ENCODE measurements at regions not wholly inside any gene's neighbourhood (a gene's known extent, or its start where the extent isn't known, plus 50 kb on each side); places are given as distances from the start of the nearest gene placed in this dataset.

DNA sequence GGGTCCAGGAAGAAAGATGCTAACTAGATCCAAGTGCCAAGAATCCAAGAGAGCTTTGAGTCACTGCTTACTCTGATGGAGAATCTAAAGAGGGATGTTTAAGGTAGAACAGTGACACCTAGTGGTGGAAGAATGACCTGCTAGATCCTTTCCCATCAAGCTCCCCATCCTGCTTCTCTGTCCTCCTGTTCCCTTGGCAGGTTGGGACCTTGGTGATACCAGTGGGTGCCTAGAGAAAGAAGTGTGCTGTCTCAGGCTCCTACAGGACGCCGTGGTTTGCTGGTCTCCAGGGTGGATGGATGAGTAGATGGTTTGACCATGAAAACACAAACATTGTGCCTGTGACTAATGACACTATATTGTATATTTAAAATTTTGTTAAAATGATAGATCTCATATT is 383.7 kb downstream of the TMEM135 start:
- no peak overlapping the region for H3K4me3 ChIP-seq (ENCODE audit: low read depth in 1 of 3, low read length in 3 of 3)
- no peaks in the 10 kb centered on the region for H3K27me3 ChIP-seq (ENCODE audit: control insufficient read depth in 4 of 4, insufficient read depth in 4 of 4, low read length in 3 of 4)
- DNase-seq (ENCODE audit: low spot score): peak; percentile 37
- no peak overlapping the region for H3K27ac ChIP-seq (ENCODE audit: low read depth in 1 of 2, low read length in 2 of 2)
- TF ChIP-seq RAD21 (IDR thresholded peaks at IDR 0.05) (peak; percentile 83 to 84), ZBTB33 (IDR thresholded peaks at IDR 0.05) (no peak), SP1 (IDR thresholded peaks at IDR 0.05) (no peak)
- TF ChIP-seq, protein P1, sequence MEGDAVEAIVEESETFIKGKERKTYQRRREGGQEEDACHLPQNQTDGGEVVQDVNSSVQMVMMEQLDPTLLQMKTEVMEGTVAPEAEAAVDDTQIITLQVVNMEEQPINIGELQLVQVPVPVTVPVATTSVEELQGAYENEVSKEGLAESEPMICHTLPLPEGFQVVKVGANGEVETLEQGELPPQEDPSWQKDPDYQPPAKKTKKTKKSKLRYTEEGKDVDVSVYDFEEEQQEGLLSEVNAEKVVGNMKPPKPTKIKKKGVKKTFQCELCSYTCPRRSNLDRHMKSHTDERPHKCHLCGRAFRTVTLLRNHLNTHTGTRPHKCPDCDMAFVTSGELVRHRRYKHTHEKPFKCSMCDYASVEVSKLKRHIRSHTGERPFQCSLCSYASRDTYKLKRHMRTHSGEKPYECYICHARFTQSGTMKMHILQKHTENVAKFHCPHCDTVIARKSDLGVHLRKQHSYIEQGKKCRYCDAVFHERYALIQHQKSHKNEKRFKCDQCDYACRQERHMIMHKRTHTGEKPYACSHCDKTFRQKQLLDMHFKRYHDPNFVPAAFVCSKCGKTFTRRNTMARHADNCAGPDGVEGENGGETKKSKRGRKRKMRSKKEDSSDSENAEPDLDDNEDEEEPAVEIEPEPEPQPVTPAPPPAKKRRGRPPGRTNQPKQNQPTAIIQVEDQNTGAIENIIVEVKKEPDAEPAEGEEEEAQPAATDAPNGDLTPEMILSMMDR (IDR thresholded peaks at IDR 0.05; ENCODE audit: low read depth, low read length, missing input control): peak; percentile 74
- TF ChIP-seq, protein P2, sequence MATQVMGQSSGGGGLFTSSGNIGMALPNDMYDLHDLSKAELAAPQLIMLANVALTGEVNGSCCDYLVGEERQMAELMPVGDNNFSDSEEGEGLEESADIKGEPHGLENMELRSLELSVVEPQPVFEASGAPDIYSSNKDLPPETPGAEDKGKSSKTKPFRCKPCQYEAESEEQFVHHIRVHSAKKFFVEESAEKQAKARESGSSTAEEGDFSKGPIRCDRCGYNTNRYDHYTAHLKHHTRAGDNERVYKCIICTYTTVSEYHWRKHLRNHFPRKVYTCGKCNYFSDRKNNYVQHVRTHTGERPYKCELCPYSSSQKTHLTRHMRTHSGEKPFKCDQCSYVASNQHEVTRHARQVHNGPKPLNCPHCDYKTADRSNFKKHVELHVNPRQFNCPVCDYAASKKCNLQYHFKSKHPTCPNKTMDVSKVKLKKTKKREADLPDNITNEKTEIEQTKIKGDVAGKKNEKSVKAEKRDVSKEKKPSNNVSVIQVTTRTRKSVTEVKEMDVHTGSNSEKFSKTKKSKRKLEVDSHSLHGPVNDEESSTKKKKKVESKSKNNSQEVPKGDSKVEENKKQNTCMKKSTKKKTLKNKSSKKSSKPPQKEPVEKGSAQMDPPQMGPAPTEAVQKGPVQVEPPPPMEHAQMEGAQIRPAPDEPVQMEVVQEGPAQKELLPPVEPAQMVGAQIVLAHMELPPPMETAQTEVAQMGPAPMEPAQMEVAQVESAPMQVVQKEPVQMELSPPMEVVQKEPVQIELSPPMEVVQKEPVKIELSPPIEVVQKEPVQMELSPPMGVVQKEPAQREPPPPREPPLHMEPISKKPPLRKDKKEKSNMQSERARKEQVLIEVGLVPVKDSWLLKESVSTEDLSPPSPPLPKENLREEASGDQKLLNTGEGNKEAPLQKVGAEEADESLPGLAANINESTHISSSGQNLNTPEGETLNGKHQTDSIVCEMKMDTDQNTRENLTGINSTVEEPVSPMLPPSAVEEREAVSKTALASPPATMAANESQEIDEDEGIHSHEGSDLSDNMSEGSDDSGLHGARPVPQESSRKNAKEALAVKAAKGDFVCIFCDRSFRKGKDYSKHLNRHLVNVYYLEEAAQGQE (IDR thresholded peaks at IDR 0.05): no peak
- H3K9me3 ChIP-seq (ENCODE audit: control insufficient read depth in 4 of 4, low read length in 3 of 4): no peaks in the 10 kb centered on the region
- no peak overlapping the region for H3K9ac ChIP-seq (ENCODE audit: low read depth in 1 of 2, low read length in 2 of 2)
- H3K4me1 ChIP-seq (ENCODE audit: control insufficient read depth in 4 of 4, insufficient read depth in 4 of 4, low read length in 3 of 4): no peaks in the 10 kb centered on the region
- WGBS: 15% methylated on average over 2 of the region's 2 CpGs
- no peaks in the 10 kb centered on the region for H3K36me3 ChIP-seq (ENCODE audit: control insufficient read depth in 4 of 4, insufficient read depth in 3 of 4, low read depth in 1 of 4, low read length in 3 of 4)

GRCh38 chr11:87417951-87418350 is 380.2 kb downstream of the TMEM135 start:
- Histone ChIP-seq H3K4me3 (ENCODE audit: low read depth in 1 of 3, low read length in 3 of 3) (no peak overlapping the region), H3K27me3 (ENCODE audit: control insufficient read depth in 4 of 4, insufficient read depth in 4 of 4, low read length in 3 of 4) (no peaks in the 10 kb centered on the region), H3K9ac (ENCODE audit: low read depth in 1 of 2, low read length in 2 of 2) (no peak overlapping the region), H3K4me1 (ENCODE audit: control insufficient read depth in 4 of 4, insufficient read depth in 4 of 4, low read length in 3 of 4) (no peaks in the 10 kb centered on the region), H3K36me3 (ENCODE audit: control insufficient read depth in 4 of 4, insufficient read depth in 3 of 4, low read depth in 1 of 4, low read length in 3 of 4) (no peaks in the 10 kb centered on the region), H3K27ac (ENCODE audit: low read depth in 1 of 2, low read length in 2 of 2) (no peak overlapping the region), H3K9me3 (ENCODE audit: control insufficient read depth in 4 of 4, low read length in 3 of 4) (no peaks in the 10 kb centered on the region)
- TF ChIP-seq, protein P1 (IDR thresholded peaks at IDR 0.05; ENCODE audit: low read depth, low read length, missing input control): no peak
- DNase-seq (ENCODE audit: low spot score): no peak

DNA sequence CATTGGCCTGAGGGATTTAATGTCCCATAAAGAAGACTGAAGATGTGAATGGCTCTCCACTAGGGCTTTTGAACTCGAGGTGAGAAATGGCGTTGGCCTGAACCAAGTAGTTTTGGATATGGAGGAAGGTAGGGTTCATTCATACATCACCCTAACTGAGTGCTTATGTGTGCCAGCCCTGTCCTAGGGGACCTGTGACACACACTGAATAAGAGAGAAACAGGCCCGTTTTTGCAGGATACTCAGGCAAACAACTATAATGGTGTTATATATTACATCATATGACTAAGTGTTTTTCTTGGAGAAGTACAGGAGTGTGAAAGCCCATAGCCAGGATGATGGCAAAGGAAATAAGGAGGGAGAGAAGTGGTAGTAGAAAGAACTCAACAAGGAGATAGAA is 368.1 kb downstream of the TMEM135 start:
- H3K27ac ChIP-seq (ENCODE audit: low read depth in 1 of 2, low read length in 2 of 2): no peak overlapping the region
- no peak for DNase-seq (ENCODE audit: low spot score)
- H3K4me1 ChIP-seq (ENCODE audit: control insufficient read depth in 4 of 4, insufficient read depth in 4 of 4, low read length in 3 of 4): no peaks in the 10 kb centered on the region
- H3K9me3 ChIP-seq (ENCODE audit: control insufficient read depth in 4 of 4, low read length in 3 of 4): no peaks in the 10 kb centered on the region
- no peak overlapping the region for H3K9ac ChIP-seq (ENCODE audit: low read depth in 1 of 2, low read length in 2 of 2)
- no peaks in the 10 kb centered on the region for H3K27me3 ChIP-seq (ENCODE audit: control insufficient read depth in 4 of 4, insufficient read depth in 4 of 4, low read length in 3 of 4)
- 84% methylated on average over 3 of the region's 3 CpGs for WGBS
- H3K36me3 ChIP-seq (ENCODE audit: control insufficient read depth in 4 of 4, insufficient read depth in 3 of 4, low read depth in 1 of 4, low read length in 3 of 4): no peaks in the 10 kb centered on the region
- H3K4me3 ChIP-seq (ENCODE audit: low read depth in 1 of 3, low read length in 3 of 3): no peak overlapping the region
- TF ChIP-seq JUND (IDR thresholded peaks at IDR 0.05): no peak
- TF ChIP-seq, protein P2 (IDR thresholded peaks at IDR 0.05): no peak
- no peak for TF ChIP-seq YY1 (IDR thresholded peaks at IDR 0.05)
- TF ChIP-seq GABPA (IDR thresholded peaks at IDR 0.05 in 1 of 2, conservative IDR thresholded peaks at IDR 0.05 in 1 of 2): no peak
- no peak for TF ChIP-seq RAD21 (IDR thresholded peaks at IDR 0.05)
- no peak for TF ChIP-seq FOXA2 (IDR thresholded peaks at IDR 0.05)
- TF ChIP-seq HNF4A (conservative IDR thresholded peaks at IDR 0.05): no peak
- TF ChIP-seq FOXA1 (IDR thresholded peaks at IDR 0.05): no peak

Data from liver (tissue), 8 donors.